H9 (cell line): ENCODE measurements at regions not wholly inside any gene's neighbourhood (a gene's known extent, or its start where the extent isn't known, plus 50 kb on each side); places are given as distances from the start of the nearest gene placed in this dataset.

Experiments
- DNase-seq: peaks from one replicate; pipeline ENCODE4 v3.0.0-alpha.2; 2017
- H2AFZ ChIP-seq: one replicate; pipeline ENCODE4 v1.6.1; 2013; ENCODE audit warnings: mild to moderate bottlenecking, low read length, control low read depth, moderate library complexity
- H2AK5ac ChIP-seq: 2 replicates; pipeline ENCODE4 v1.6.1; 2013; ENCODE audit warnings: low read length, control low read depth, mixed read lengths; ENCODE audit not compliant: insufficient read length
- H2BK120ac ChIP-seq: one replicate; pipeline ENCODE4 v1.6.1; 2013; ENCODE audit warnings: low read depth, mild to moderate bottlenecking, low read length, control low read depth, inconsistent platforms; ENCODE audit not compliant: poor library complexity, severe bottlenecking
- H2BK12ac ChIP-seq: 2 replicates; pipeline ENCODE4 v1.6.1; 2013; ENCODE audit warnings: low read length, control low read depth, mixed read lengths, low read depth; ENCODE audit not compliant: insufficient read length
- H2BK15ac ChIP-seq: 2 replicates; pipeline ENCODE4 v1.6.1; 2013; ENCODE audit warnings: low read depth, low read length, control low read depth
- H2BK20ac ChIP-seq: one replicate; pipeline ENCODE4 v1.6.1; 2013; ENCODE audit warnings: low read depth, mild to moderate bottlenecking, low read length, control low read depth, inconsistent platforms; ENCODE audit not compliant: poor library complexity, severe bottlenecking
- H2BK5ac ChIP-seq: 2 replicates; pipeline ENCODE4 v1.6.1; 2013; ENCODE audit warnings: low read length, control low read depth, mixed read lengths; ENCODE audit not compliant: insufficient read length
- H3K14ac ChIP-seq: 2 replicates; pipeline ENCODE4 v1.6.1; 2013; ENCODE audit warnings: low read length, control low read depth; ENCODE audit not compliant: insufficient read depth
- H3K18ac ChIP-seq: 2 replicates; pipeline ENCODE4 v1.6.1; 2013; ENCODE audit warnings: low read depth, mild to moderate bottlenecking, mixed read lengths, low read length, control low read depth; ENCODE audit not compliant: insufficient read length
- H3K23ac ChIP-seq: 2 replicates; pipeline ENCODE4 v1.6.1; 2013; ENCODE audit warnings: low read length, control low read depth, mixed read lengths, low read depth; ENCODE audit not compliant: insufficient read length
- H3K23me2 ChIP-seq: 2 replicates; pipeline ENCODE4 v1.6.1; 2013; ENCODE audit warnings: low read depth, mild to moderate bottlenecking, mixed read lengths, low read length, control low read depth; ENCODE audit not compliant: insufficient read length, poor library complexity, severe bottlenecking
- H3K27ac ChIP-seq: 2 replicates; pipeline ENCODE4 v1.5.1; 2013; ENCODE audit warnings: low read length, control low read depth, mixed read lengths, low read depth; ENCODE audit not compliant: insufficient read length
- H3K27me3 ChIP-seq: 2 replicates; pipeline ENCODE4 v1.6.1; 2013; ENCODE audit warnings: low read length, control low read depth, inconsistent platforms; ENCODE audit not compliant: insufficient read depth
- H3K4ac ChIP-seq: 2 replicates; pipeline ENCODE4 v1.6.1; 2013; ENCODE audit warnings: low read depth, mild to moderate bottlenecking, control low read depth, inconsistent platforms, low read length, moderate library complexity
- H3K4me1 ChIP-seq: 2 replicates; pipeline ENCODE4 v1.6.1; 2013; ENCODE audit warnings: low read length, control low read depth, inconsistent platforms; ENCODE audit not compliant: insufficient read depth
- H3K4me2 ChIP-seq: 2 replicates; pipeline ENCODE4 v1.6.1; 2013; ENCODE audit warnings: low read length, control low read depth, mixed read lengths; ENCODE audit not compliant: insufficient read length, insufficient read depth
- H3K56ac ChIP-seq: 2 replicates; pipeline ENCODE4 v1.6.1; 2013; ENCODE audit warnings: low read depth, mild to moderate bottlenecking, mixed read lengths, low read length, control low read depth; ENCODE audit not compliant: insufficient read length
- H3K79me1 ChIP-seq: 2 replicates; pipeline ENCODE4 v1.6.1; 2013; ENCODE audit warnings: low read depth, mild to moderate bottlenecking, moderate library complexity, low read length, control low read depth, inconsistent platforms; ENCODE audit not compliant: insufficient read depth, poor library complexity, severe bottlenecking
- H3K79me2 ChIP-seq: 2 replicates; pipeline ENCODE4 v1.6.1; 2013; ENCODE audit warnings: low read length, control low read depth, inconsistent platforms; ENCODE audit not compliant: insufficient read depth
- H3K9ac ChIP-seq: 2 replicates; pipeline ENCODE4 v1.6.1; 2013; ENCODE audit warnings: low read length, control low read depth, mixed read lengths; ENCODE audit not compliant: insufficient read length; ENCODE audit errors: extremely low read depth
- H3K9me3 ChIP-seq: one replicate; pipeline ENCODE4 v1.6.1; 2013; ENCODE audit warnings: low read depth, low read length, inconsistent platforms; ENCODE audit not compliant: control insufficient read depth
- H3T11ph ChIP-seq: one replicate; pipeline ENCODE4 v1.6.1; 2013; ENCODE audit warnings: mild to moderate bottlenecking, low read length, control low read depth, inconsistent platforms
- H4K20me1 ChIP-seq: one replicate; pipeline ENCODE4 v1.6.1; 2013; ENCODE audit not compliant: control insufficient read depth, insufficient read length, insufficient read depth
- H4K5ac ChIP-seq: 2 replicates; pipeline ENCODE4 v1.6.1; 2013; ENCODE audit warnings: low read depth, mild to moderate bottlenecking, mixed read lengths, low read length, control low read depth; ENCODE audit not compliant: insufficient read length
- H4K8ac ChIP-seq: replicated peaks from 2 replicates; pipeline ENCODE4 v1.6.1; 2013; ENCODE audit warnings: low read length, control low read depth, mixed read lengths, low read depth; ENCODE audit not compliant: insufficient read length
- H4K91ac ChIP-seq: 2 replicates; pipeline ENCODE4 v1.6.1; 2013; ENCODE audit warnings: low read depth, mild to moderate bottlenecking, moderate library complexity, mixed read lengths, low read length, control low read depth; ENCODE audit not compliant: insufficient read length
- H3K27ac Mint-ChIP-seq, 3 experiments: 2 replicates in 2 of 3; 3 replicates in 1 of 3; pipeline ENCODE4 v1.8.0; 2020 to 2021; ENCODE audit warnings: mixed read lengths in 3 of 3, mild to moderate bottlenecking in 1 of 3, moderate library complexity in 1 of 3
- H3K27me3 Mint-ChIP-seq: 2 replicates; pipeline ENCODE4 v1.8.0; 2021; ENCODE audit warnings: low read depth, mild to moderate bottlenecking, moderate library complexity, mixed read lengths
- H3K36me3 Mint-ChIP-seq, 3 experiments: 2 replicates in 2 of 3; 3 replicates in 1 of 3; pipeline ENCODE4 v1.8.0; 2020 to 2021; ENCODE audit warnings: low read depth in 3 of 3, mixed read lengths in 3 of 3; ENCODE audit not compliant: insufficient read depth in 1 of 3
- H3K4me1 Mint-ChIP-seq, 2 experiments: 2 replicates each; pipeline ENCODE4 v1.8.0; 2020; ENCODE audit warnings: mixed read lengths in 2 of 2
- H3K4me3 Mint-ChIP-seq, 2 experiments: 2 replicates in 1 of 2; 3 replicates in 1 of 2; pipeline ENCODE4 v1.8.0; 2020 to 2021; ENCODE audit warnings: mild to moderate bottlenecking in 2 of 2, mixed read lengths in 2 of 2, moderate library complexity in 1 of 2
- H3K9me3 Mint-ChIP-seq, 2 experiments: 2 replicates in 1 of 2; 3 replicates in 1 of 2; pipeline ENCODE4 v1.8.0; 2020; ENCODE audit warnings: mild to moderate bottlenecking in 2 of 2, mixed read lengths in 2 of 2, moderate library complexity in 1 of 2
- WGBS: extraction: QIAGEN DNeasy Blood & Tissue Kit; methylation state at CpG from one replicate; pipeline ENCODE4 v1.1.7; 2013; ENCODE audit warnings: missing lambda C conversion rate, low lambda C conversion rate, mixed read lengths; ENCODE audit not compliant: insufficient read length; ENCODE audit errors: extremely low coverage; 5-methylcytosine and 5-hydroxymethylcytosine counted together
- TF ChIP-seq, protein P1 (sequence below): fragments of 200-600 bp; sonication (generic); conservative IDR thresholded peaks from 3 replicates; pipeline ENCODE4 v1.8.0; 2021; ENCODE audit warnings: antibody characterized with exemption, mild to moderate bottlenecking

- Histone ChIP-seq H3K79me2 (no peaks in the 10 kb centered on the region), H3K79me1 (no peaks in the 10 kb centered on the region), H3K9me3 (no peaks in the 10 kb centered on the region), H3K23ac (no peak overlapping the region), H2BK120ac (no peak overlapping the region), H2AFZ (no peak overlapping the region), H4K5ac (no peak overlapping the region), H3T11ph (no peak overlapping the region), H3K56ac (no peak overlapping the region), H2BK12ac (no peak overlapping the region), H3K14ac (no peak overlapping the region), H4K91ac (no peak overlapping the region), H2AK5ac (no peak overlapping the region), H3K9ac (no peak overlapping the region), H4K20me1 (no peaks in the 10 kb centered on the region), H3K4me1 (no peaks in the 10 kb centered on the region), H2BK20ac (no peak overlapping the region), H2BK5ac (no peak overlapping the region), H3K27ac (no peak overlapping the region), H3K27me3 (no peaks in the 10 kb centered on the region), H3K18ac (no peak overlapping the region), H3K23me2 (no peaks in the 10 kb centered on the region), H2BK15ac (no peak overlapping the region), H4K8ac (no peak overlapping the region), H3K4ac (no peak overlapping the region), H3K4me2 (no peak overlapping the region)
- no peak for DNase-seq
- peaks cover 7 to 9% (median 7%) of the 10 kb centered on the region in 3 experiments for H3K36me3 Mint-ChIP-seq
- H3K4me1 Mint-ChIP-seq: peaks cover 0 to 5% of the 10 kb centered on the region in 2 experiments; a peak in 2 of 4 replicates
- no peak overlapping the region for H3K27ac Mint-ChIP-seq
- TF ChIP-seq, protein P1, sequence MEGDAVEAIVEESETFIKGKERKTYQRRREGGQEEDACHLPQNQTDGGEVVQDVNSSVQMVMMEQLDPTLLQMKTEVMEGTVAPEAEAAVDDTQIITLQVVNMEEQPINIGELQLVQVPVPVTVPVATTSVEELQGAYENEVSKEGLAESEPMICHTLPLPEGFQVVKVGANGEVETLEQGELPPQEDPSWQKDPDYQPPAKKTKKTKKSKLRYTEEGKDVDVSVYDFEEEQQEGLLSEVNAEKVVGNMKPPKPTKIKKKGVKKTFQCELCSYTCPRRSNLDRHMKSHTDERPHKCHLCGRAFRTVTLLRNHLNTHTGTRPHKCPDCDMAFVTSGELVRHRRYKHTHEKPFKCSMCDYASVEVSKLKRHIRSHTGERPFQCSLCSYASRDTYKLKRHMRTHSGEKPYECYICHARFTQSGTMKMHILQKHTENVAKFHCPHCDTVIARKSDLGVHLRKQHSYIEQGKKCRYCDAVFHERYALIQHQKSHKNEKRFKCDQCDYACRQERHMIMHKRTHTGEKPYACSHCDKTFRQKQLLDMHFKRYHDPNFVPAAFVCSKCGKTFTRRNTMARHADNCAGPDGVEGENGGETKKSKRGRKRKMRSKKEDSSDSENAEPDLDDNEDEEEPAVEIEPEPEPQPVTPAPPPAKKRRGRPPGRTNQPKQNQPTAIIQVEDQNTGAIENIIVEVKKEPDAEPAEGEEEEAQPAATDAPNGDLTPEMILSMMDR: no peak
- H3K27me3 Mint-ChIP-seq: no peaks in the 10 kb centered on the region
- no CpG with 5 or more reads among the region's 3 CpGs for WGBS
- H3K9me3 Mint-ChIP-seq: peaks cover 8 to 11% of the 10 kb centered on the region in 2 experiments
- no peak overlapping the region for H3K4me3 Mint-ChIP-seq
Measured at GRCh38 chr2:52934920-52935640, 832.5 kb upstream of the CHAC2 start.
